HK-2 (cell line): ENCODE measurements at regions not wholly inside any gene's neighbourhood (a gene's known extent, or its start where the extent isn't known, plus 50 kb on each side); places are given as distances from the start of the nearest gene placed in this dataset.
"Not testable (repeated sequence)": the region's sequence is repeated elsewhere in the genome, so short reads cannot be mapped to it uniquely, and the experiment has no call there.

Source experiments
- DNase-seq: peaks from one replicate; pipeline ENCODE4 v3.0.0-alpha.2; 2018; ENCODE audit not compliant: unreplicated experiment

DNA sequence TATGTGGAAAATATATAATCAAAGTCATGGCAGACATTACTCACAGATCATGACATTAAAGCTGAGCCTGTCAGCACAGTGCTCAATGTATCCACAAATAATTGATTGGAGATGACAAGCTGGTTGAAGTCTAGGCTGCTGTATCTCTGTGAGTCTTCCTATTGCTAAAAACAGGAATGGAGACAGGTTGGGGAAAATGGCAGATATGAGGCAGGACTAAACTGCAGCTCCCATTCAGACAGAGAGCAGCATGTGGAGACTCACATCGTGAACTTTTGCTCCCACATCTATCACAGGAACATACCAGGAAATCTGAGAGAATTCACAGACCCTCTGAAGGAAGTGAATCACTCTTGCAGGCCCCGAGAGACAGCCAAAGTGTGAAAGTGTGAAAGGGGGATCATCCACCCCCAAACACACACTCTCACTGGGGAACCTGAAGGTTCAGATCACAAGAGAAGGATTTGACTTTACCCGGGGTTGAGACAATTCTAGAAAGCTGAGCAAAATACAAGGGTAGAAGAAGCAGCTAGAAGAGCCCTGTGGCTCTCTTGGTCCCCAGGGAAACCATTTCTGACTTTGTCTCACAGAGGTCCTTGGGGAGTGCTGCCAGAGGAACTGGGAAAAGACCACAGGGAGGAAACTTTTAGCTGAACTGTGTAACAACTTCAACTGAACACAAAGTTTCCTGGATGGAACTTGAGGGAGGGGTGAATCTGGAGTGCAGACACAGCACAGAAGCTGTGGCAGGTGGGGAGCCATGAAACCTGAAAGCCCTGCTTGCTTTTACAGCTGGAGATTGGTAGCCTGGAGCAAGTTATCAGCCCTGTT lies 173.4 kb downstream of the S1PR1 start:
- DNase-seq: no peak

DNA sequence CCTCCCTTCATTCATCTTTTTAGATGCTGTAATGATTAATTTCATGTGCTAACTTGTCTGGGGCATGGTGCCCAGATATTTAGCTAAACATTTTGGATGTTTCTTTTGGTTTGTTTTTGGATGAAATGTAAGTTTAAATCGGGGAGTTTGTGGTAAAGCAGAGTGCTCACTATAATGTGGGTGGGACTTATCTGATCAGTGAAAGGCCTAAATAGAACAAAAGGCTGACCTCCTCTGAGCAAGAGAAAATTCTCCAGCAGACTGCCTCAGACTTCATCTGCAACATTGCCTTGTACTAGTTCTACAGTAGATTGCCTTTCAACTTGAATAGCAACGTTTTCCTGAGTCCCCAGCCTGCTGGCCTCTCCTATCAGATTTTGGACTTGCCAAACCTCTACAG lies 183.6 kb downstream of the S1PR1 start:
- DNase-seq: no peak

DNA sequence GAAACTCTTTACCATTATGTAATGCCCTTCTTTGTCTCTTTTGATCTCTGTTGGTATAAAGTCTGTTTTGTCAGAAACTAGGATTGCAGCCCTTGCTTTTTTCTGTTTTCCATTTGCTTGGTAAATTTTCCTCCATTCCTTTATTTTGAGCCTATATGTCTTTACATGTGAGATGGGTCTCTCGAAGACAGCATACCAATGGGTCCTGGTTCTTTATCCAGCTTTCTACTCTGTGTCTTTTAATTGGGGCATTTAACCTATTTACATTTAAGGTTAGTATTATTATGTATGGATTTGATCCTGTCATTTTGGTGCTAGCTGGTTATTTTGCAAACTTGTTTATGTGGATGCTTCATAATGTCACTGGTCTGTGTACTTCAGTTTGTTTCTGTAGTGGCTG lies 191.3 kb downstream of the S1PR1 start:
- not testable (repeated sequence) for DNase-seq

DNA sequence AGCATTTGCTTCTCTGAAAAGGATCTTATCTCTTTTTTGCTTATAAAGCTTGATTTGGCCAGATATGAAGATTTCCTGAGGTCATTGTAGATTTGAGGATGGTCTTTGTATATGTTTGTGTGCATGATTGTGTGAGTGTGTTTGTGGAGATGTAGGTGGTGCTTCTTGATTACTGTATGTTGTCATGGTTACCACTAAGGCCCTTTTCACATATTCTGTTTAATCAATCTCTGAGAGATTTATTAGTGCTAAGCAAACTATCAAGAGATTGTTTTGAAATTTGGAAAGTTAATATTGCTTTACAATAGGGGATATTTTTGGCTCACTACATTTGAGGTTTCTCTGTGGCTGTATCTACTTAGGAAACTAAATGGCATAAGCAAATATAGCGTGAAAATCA lies 191.7 kb downstream of the S1PR1 start:
- DNase-seq: no peak

DNA sequence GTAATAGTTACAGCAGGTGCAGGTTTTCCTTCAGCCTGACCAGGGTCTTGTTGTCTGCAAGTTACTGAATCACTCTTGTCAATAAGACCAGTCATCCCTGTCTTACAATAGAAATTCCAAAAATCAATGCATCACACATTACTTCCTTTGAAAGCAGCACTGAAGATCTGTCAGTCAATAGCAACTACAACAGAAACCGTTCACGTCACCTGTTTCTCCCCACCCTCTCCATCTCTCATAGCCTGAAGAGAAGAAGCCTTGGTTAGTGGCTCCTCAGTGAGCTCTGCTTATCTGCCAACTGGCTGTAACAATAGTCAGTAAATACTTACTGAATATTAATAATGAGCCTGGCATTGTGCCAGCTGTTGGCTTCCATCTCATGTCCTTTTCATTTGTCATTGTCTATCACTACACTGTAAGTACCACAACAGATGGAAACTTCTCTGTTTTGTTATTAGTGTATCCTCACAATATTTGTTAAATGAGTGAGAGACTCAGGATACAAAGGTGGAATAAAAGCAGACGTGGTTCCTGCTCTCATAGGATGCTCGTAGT lies 195.2 kb downstream of the S1PR1 start:
- no peak for DNase-seq

DNA sequence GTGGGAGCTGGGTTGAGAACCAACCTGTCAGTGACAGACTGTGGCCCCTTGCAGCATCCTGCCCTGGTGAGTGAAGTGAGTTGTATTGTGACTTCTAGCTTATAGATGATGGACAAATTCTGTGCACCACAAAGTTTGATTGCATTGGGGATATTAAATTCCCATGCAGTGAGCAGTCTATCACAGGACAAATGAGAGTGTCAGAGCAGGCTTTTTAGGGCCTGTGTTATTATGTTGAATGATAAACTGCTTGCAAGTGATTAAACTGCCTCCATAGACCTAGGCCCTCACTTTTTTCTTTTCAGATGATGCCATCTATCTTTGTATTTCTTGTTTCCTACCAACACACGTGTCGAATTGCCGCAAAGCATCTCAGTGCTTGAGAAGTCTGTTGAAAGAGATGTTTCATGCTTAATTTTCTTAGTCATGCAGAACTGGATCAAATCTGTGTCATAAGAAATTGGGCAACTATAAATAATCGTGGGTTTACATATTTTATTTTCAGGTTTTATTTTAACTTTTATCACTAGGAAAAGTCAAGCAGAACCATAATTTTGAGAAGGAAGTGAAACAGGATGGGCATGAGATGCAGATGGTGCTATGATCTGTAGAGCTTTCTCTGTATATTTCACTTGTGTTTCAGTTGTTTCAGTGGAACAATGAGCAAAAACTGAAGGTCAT lies 199.2 kb downstream of the S1PR1 start:
- DNase-seq: no peak

DNA sequence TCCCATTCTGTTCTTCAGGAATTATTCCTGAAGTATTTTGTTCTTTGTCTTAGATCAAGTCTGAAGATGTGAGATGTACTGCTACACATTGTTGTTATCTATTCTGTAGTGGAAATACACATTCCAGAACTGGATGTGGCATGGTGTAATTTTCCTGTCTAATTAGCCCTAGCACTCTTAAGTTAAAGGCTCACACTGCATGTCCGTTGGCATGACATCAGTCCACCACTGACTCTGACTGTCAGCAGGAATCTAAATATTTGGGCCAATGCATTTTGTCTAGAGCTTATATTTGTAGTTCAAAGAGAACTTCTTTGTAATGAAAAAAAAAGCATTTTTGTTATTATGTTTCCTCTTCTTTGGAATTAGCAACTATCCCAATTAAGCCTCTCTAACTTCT lies 201.0 kb downstream of the S1PR1 start:
- DNase-seq: no peak

DNA sequence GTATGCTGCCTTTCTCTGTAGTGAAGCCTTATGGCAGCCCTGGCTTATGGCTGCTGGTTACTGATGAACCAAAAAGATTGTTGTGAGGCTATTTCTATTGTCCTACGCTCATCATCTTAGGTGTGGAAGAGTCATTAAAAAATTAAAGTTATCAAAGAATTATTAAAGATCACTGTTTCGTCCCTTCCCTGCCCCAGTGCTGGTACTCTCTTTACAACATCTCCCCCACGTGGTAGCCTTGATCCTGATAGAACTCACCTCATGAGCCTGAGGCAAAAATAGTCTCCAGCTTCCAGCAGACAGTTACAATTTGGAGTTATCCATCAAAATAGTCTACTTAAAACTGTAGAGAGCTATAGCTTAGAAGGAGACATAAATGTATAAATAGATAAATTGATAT lies 201.5 kb downstream of the S1PR1 start:
- no peak for DNase-seq

DNA sequence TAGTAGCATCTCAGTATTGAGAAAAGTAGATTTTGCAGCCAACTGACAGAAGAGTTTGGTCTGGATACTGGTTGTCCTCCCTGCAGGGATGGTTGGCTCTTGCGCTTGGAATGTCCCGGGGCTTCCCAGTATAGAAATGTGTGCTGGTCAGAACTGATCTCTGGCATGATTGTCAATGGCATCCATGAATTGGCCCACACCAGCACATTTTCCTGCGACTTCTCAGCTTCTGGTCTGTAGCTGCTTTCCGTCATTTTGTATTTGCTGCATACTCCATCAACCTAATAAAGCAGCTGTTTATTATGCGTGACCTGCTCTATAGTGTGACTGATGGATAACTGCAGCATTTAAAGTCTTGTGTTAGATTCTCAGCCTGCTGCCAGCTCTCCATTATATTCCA lies 203.7 kb downstream of the S1PR1 start:
- no peak for DNase-seq

DNA sequence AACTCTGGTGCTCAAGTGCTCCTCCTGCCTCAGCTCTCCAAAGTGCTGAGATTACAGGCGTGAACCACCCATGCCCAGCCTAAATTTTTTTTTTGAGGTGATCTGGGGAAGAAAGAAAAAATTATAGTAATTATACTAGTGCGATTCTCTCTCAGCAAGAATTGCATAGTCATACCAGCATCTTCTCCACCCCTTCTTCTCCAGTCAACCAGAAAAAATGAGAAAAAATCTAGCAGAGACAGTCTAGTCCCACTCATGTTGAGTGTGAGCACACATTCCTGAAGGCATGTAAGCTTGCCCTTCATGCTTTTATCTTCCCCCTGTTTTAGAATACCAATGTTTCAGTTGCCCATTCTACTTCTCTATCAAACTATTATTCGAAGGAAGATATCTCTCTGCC lies 207.6 kb downstream of the S1PR1 start:
- no peak for DNase-seq

DNA sequence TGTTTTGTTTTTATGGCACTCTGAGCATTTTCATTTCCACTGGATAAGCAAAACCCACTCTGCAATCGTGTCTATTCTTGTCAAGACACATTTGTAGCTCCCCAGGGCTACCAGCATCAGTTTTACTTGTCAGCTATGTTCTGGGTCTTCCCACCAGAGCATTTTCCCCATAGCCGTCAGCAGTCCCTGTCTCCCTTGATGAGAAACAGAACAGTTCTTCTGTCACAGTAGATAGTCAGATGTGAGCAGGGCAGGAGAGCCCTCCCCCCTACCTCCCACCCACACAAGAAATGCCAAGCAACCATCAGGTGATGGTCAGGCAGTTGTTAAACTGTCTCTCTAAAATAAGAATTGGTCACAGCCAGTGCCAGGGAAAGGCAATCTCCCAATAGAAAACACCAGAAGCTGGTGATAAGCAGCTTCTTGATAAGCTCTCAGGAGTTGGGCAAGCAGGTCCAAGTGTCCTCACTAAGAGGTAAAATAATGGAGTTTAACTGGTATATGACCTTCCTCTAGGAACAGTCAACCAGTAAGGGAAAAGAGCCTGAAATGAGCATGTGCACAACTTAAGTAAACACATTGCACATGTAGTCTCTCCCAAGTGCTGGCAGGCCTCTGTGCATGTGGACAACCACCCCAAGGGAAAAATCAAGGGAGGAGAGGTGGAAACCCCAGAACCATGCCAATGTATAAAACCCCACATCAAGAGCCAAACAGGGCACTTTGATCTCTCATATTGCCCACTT lies 208.2 kb downstream of the S1PR1 start:
- DNase-seq: no peak

DNA sequence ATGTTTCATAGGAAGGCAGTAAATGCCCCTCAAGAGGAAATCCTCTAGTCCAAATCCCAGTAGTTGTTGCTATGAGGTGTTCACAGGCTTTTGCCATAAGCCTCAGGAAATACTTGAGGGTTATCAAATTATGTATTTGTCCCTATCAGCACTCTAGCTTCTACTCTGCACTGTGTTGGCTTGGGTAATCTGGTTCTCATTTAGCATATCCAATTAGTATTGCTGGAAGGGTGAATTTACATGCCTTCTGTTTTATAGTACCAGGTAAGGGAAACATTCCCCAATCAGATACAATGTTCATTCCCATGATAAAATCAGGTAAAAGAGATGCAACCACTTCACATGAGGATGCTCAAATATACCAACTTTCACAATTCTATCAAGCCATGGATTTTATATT lies 211.2 kb downstream of the S1PR1 start:
- DNase-seq: no peak

DNA sequence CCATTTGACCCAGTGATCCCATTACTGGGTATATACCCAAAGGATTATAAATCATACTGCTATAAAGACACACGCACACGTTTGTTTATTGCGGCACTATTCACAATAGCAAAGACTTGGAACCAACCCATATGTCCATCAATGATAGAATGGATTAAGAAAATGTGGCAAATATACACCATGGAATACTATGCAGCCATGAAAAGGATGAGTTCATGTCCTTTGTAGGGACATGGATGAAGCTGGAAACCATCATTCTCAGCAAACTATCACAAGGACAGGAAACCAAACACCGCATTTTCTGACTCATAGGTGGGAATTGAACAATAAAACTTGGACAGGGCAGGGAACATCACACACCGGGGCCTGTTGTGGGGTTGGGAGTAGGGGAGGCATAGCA lies 213.9 kb downstream of the S1PR1 start:
- DNase-seq: not testable (repeated sequence)

DNA sequence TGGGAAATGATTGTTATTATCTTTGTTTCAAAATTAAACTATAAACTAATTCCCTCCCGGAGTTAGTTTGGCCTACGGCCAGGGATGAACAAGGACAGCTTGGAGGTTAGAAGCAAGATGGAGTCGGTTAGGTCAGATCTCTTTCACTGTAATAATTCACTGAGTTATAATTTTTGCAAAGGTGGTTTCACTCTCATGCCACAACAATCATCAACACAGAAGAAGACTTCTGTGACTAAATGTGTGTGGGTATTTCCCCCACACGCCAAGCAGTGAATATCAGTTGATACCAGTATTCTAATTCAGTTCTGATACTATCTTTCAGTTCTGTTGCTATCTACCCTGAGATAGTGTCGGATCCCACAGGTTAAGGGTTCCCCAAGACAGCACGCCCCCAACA lies 215.1 kb downstream of the S1PR1 start:
- no peak for DNase-seq

DNA sequence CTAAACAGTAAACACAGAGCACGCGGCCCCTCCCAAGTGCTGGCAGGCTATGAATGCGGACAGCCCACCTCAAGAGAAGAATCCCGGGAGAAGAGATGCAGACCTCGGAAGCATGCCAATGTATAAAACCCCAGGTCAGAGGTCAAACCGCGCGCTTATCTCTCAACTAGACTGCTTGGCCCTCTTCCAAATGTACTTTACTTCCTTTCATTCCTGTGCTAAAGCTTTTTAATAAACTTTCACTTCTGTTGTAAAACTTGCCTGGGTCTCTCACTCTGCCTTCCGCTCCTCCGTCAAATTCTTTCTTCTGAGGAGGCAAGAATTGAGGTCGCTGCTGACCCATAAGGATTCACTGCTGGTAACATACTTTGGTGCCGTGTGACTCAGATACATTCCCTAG lies 216.0 kb downstream of the S1PR1 start:
- DNase-seq: no peak

DNA sequence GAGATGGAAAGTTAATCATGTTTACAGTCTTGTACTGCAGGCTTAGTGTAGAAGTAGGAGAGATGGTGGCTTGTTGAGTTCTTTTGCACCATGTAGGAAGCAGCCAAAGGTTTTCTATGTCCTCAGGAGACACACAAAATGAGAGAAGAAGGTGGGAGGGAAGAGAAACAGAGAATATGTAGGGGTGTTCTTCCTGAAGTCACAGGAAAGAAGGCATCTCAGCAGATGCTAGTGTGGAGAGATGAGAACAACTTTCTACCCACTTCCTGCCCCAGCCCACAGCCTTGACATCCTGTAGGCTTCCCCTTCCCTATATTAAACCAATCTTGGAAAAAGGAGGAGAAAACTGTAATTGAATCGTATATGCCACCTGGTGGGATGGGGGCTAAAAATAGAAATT lies 217.0 kb downstream of the S1PR1 start:
- DNase-seq: no peak

DNA sequence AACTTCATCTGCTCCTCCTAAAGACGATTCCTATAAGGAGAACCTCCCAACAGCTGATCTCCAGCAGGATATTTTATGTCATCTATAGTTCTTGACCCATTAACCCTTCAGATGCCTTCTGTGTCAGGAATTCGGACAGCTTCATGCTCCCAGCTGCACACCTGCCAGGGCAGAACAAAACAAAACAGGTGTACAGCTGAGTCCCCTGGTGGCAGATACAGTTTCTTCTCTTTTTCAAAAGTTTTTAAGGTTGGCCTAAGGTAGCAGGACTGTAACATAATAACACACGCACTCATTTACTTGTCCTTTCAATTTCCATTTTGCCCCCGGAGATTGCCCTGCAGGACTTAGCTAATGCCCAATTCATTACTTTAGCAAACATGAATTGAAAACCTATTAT lies 218.3 kb downstream of the S1PR1 start:
- DNase-seq: no peak

DNA sequence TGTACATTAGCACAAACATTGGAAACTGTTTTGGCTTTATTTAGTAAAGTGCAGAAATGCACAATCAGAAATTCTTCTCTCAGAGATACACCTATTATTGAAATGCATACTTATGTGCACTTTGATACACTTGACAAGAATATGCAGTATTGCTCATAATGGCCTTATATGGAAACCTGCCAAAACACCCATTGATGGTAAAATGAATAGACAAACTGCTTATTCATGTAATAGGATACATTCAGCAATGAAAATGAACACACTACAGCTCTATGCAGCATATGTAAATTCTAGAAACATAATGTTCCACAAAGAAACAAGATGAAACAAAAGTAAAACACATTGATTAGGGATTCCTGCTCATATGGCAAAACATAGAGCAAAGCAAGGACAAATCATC lies 223.9 kb downstream of the S1PR1 start:
- no peak for DNase-seq

DNA sequence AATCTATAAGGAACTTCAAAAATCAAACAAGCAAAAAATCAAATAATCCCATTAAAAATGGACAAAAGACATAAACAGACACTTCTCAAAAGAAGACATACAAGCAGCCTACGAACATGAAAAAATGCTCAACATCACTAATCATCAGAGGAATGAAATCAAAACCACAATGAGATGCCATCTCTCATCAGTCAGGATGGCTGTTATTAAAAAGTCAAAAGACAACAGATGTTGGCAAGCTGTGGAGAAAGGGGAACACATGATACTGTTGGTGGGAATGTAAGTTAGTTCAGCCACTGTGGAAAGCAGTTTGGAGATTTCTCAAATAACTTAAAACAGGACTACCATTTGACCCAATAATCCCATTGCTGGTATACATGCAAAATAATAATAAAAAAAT lies 226.4 kb downstream of the S1PR1 start:
- no peak for DNase-seq

DNA sequence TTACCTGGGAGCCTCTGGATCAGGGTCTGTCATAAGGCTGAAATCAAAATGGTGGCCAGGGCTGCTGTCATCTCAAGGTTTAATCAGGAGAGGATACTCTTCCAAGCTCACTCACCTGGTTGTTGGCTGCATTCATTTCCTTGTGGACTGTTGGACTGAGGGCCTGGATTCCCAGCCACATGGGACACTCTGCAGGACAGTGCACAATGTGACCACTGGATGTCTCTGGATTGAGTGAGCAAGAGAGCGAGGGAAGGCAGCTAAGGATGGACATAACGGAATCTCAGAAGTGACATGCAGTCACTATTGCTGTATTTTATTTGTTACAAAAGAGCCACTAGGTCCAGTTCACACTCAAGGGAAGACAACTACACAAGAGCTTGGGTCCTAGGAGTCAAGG lies 229.1 kb downstream of the S1PR1 start:
- DNase-seq: no peak

DNA sequence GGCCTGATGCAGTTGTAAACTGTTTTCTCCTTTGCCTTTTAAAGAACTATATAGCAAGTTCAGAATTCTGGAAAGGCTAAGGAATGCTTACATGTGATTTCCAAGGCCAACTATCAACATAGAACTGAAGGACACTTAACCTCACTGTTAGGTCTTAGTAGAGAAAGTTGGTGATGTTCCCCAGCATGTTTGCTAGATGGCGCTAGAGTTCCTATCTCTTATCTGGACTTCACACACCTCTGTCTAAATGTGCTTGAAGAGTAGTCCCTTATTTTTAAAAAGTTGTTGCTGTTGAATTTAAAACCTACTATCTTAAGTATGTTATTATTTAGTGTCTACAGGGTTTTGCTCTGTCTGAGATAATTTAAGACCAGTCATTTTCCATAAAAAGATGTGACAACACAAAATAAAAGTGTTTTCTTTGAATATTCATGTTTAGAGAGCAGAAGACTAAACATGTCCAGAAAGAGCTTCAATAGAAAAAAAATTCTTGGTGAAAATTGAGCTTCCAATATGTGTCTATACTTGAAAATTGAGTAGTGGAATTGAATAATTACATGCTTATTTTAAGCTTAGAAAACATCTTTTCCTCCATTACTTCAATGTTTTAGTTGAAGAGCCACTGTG lies 237.3 kb downstream of the S1PR1 start:
- DNase-seq: no peak

DNA sequence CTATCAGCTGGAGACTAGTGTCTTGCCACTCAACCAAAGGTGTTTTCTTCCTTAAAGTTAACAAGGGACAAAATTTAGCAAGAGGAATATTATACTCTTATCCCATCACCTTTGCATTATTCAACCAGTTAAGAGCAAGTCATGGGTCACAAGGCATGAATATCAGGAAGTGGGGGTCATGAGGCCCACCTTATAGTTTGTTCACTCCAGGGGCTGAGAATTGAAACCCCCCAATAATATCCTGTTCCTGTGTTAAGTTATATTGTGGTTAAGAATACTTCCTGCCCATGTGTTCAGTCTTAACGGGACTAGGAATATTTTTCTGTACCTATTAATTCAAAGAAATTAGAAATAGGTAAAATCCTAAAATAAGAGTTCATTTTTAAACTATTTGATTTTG lies 239.7 kb downstream of the S1PR1 start:
- no peak for DNase-seq
